SK-MEL-5 (cell line): ENCODE measurements at regions not wholly inside any gene's neighbourhood (a gene's known extent, or its start where the extent isn't known, plus 50 kb on each side); places are given as distances from the start of the nearest gene placed in this dataset.

ENCODE experiments used
- DNase-seq: peaks from one replicate; pipeline ENCODE4 v3.0.0-alpha.2; 2016; ENCODE audit warnings: low read depth, low spot score
- in situ Hi-C: cut with HindIII; loops from 2 replicates; pipeline ENCODE4 v1.10.0; 2016; ENCODE audit warnings: low sequenced_read_pairs, high pct_unique_total_duplicates, low pct_unique_long_range_greater_than_20kb

DNA sequence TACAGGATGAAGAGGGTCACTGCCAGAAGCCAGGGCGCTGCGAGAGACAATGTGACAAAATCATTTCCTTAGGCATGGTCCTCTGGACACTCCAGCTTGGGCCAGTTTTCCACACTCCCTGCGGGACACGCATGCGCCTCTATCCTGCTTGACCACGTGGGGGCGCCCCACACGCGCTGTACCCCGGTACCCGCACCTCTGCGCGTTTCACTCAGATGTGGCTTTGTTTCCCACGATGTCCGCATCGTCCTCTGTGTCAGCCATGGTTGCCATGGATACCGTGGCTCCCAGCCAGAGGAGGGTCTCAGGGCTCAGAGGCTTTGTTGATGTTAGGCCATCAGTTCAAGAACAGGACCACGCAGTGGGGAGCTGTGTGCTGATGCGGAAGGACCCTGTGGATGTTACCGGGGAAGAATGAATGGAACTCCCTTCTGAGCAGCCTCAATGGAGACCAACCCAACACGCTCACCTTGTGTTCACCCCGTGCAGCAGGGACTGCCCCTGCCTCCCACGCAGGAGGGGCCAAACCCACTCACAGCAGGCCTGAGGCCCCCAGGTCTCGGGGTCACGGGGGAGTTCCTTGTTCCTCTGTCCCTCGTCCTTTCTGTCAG, 65.8 kb upstream of the SLC22A11 start:
- in situ Hi-C loops: no loop called here
- peak; percentile 49 for DNase-seq

DNA sequence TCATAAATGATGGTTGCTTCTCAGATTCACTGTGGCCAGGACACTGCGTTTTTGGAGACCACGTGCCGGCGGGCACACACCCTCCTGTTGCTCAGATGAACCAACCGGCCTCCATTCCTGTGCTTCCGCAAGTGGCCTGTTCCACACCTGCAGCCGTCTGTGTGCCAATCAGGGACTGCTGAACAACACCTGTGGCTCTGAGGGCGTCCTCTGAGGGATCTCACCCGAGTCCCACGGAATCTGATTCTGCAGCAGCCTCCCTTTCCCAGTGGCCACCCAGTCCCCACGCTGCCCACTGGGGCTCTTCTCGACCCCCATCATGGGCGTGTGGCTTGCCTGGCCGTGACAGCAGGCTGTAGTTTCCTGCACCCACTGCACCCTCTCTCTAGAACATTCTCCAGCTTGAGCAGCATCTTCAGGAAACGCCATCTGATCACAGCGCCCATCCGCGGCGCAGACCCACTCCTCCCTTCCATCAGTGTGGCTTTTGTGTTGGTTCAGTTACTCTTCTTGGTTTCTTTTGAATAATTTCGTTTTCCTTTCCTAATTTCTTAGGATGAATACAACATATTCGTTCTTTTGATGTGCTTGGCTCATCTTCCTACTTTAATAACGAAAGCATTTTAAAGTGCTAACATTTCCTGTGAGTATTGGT, 65.1 kb upstream of the SLC22A11 start:
- no peak for DNase-seq
- in situ Hi-C loops: no loop called here

DNA sequence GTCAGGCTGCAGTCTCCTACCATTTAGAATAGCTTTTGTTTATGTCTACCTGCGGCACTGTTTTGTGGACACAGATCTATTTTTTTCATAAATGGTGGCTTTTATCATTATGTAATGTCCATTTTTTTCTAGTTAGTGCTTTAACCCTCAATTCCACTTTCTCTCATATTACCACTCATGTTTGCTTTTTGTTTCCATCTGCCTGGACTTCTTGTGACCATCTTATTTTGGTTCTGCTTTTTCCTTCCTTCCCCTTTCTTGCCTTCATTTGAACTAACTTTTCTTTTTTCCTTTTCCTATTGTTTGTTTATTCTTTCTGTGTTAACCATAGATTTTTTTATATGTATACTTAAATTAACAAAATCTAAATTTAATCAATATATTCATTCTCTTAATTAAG, 63.2 kb upstream of the SLC22A11 start:
- no peak for DNase-seq
- in situ Hi-C loops: no loop called here

DNA sequence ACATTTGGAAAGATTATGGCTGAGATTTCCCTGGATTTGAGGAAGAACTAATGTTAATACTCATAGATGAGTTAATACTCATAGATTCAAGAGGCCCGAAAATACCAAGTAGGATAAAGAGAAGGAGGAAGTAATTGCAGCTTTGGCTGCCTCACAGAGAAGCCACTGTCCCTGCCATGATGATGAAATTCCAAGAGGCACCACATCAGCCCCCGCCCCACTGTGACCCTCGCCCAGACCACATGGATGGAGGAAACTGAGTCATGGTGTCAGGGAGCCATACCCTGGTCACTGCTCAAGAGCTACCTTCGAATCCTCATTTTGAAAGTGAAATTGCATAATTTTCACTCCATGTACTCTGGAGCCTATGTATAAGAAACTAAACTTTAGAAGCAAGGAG, 57.6 kb upstream of the SLC22A11 start:
- DNase-seq: no peak
- in situ Hi-C loops: no loop called here

DNA sequence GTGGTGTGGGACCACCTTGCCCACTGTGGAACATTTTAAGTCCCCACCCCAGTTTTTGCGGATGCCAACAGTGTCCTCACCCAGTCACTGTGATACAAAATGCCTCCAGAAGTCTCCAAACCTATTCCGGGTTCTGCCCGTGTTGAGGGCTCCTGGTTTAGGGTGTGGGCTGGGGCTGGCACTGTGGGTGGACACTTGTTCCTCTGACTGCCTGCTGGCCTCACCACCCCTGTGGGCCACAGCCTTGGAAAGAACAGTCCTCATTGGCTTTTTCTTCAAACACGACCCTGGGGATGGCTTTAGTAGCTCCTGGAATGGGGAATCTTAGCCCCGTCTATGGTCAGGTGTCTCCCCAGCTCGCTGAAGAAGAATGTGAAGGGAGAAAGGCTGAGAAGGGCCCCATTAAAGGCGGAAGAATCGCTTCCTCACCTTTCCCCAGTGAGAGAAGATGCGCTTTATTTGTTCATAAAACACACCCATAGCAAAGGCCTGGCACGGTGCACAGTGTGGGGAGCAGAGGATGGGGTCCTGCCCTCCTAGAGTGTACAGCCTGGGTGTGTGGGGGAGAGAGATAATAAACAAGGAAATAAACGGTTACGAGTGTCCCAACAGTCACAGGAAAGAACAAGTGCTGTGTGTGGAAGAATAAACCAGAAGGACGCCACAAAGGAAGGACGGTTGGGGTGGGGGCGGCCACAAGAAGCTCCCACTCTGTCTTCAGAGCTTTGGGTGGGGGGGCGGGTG, 56.3 kb upstream of the SLC22A11 start:
- in situ Hi-C loops: no loop called here
- DNase-seq: no peak

DNA sequence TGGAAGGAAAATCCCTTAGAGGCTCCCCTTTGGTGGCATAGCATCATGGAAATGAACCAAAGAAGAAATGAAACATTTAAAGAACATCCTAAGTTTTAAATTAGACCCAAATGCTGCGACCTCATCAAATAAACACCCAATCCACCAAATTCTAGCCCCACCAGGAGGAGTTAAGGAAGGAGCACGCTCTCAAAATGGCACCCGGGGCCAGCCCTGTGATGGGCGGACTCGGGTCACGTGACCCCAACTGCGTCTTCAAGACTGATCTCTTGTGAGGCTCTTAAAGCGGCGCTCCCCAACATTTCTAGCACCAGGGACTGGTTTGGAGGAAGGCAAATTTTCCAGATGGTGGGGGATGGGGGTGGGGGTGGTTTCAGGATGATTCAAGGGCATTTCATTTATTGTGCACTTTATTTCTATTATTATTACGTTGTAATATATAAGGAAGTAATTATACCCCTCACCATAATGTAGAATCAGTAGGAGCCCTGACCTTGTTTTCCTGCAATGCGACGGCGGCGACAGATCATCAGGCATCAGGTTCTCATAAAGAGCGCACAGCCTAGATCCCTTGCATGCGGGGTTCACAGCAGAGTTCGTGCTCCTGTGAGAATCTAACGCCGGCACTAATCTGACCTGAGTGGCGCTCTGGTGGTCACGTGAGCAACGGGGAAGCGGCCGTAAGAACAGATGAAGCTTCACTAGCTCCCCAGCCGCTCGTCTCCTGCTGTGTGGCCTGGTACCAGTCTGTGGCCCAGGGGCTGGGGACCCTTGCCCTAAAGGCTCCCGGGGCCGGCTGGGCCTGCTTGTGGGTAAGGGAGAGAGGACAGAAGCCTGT, 55.3 kb upstream of the SLC22A11 start:
- peak; percentile 12 for DNase-seq
- in situ Hi-C loops: no loop called here

DNA sequence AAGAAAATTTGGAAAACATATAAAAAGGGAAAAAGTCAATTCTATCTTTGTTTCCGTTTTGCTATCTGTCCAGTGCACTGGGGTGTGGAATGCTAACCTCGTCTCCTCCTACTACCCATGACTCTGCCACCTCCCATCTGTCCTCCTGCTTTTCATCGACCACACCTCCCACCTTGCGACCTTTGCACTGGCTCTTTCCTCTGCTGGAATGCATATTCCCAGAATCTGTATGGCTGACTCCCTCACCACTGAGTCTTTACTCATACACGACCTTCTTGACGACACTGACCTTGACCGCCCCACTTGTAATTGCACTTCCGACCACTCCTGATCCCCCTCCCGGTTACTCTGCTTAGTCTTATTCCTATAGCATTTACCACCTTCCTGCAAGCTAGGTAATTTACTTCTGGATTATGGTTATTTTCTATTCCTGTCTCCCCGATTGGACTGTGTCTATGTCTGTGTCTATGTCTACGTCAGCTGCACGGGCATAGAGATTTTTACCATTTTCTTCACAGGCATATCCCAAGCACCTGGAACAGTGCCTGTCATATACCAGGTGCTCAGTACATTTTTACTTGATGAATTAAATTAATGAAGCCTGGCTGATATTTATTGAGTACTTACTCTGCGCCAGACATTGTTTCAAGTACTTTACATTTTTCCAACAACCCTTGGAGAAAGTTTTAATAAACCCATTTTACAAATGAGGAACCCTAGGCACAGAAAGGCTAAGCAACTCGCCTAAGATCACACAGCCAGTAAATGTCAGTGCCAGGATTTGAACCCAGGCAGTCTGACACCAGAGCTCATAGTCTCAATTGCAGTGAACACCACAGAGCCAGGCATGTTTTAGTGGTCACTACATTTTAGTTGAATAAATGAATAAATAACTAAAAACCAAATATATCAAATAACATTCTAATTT, 54.0 kb upstream of the SLC22A11 start:
- in situ Hi-C loops: no loop called here
- DNase-seq: no peak

DNA sequence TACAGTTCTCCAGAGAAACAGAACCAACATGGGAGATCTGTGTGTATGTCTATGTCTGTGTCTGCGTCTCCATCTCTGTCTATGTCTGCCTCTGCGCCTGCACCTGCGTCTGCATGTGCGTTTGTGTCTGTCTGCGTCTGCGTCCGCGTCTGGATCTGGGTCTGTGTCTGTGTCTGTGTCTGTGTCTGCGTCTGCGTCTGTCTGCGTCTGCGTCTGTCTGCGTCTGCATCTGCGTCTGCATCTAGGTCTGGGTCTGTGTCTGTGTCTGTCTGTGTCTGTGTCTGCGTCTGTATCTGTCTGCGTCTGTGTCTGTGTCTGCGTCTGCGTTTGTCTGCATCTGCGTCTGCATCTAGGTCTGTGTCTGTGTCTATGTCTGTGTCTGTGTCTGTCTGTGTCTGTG, 53.1 kb upstream of the SLC22A11 start:
- in situ Hi-C loops: no loop called here
- DNase-seq: no peak

DNA sequence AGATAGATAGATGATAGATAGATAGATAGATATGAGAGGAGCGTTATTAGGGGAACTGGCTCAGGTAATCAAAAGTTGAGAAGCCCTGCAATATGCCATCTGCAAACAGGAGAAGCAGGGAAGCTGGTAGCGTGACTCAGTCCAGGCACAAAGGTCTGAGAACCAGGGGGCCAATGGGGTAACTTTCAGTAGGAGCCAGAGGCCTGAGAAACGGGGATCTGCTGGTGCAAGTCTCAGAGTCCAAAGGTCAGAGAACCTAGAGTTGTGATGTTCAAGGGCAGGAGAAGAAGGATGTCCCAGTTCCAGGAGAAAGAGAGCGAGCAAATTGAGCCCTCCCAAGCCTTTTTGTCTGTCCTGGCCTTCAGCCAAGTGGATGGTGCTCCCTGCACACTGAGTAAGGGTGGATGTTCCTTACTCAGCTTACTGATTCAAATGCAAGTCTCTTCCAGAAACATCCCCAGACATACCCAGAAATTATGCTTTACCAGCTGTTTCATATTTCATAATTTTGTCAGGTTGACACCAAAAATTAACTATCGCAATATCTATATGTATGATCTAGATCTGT, 52.5 kb upstream of the SLC22A11 start:
- no peak for DNase-seq
- in situ Hi-C loops: no loop called here

DNA sequence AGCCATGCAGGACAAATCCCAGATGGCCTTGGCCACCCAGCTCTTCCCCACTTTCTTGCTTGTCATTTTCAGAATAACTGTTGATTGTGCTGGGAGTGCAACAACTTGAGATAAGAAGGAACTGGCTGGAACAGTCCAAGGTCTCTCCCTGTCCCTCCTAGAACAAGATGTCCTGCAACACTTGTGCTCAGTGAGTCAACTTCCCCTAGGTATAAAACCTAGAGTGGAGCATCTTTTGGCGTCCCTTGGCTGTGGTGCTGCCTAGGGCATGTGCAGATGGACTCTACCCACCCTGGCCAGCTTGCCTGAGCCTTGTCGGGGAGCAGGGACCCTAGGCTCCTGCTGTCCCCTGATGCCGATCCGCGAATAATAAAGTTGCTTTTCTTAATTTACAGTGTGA, 50.7 kb upstream of the SLC22A11 start:
- in situ Hi-C loops: no loop called here
- DNase-seq: no peak
